ENCODE measurements at regions not wholly inside any gene's neighbourhood (a gene's known extent, or its start where the extent isn't known, plus 50 kb on each side); places are given as distances from the start of the nearest gene placed in this dataset.

- no peak overlapping the region for H3K4me3 Mint-ChIP-seq
- H3K27me3 Mint-ChIP-seq (ENCODE audit: low read depth): no peaks in the 10 kb centered on the region
- H3K36me3 Mint-ChIP-seq (ENCODE audit: low read depth): no peaks in the 10 kb centered on the region
- H3K27ac Mint-ChIP-seq: no peak overlapping the region
- no peaks in the 10 kb centered on the region for H3K9me3 Mint-ChIP-seq
- no peaks in the 10 kb centered on the region for H3K4me1 Mint-ChIP-seq (ENCODE audit: low read depth)
Observed at GRCh38 chr11:116605543-116606459, 167.0 kb downstream of the BUD13 start.

GRCh38 chr11:116603728-116604323 is 169.0 kb downstream of the BUD13 start:
- no peaks in the 10 kb centered on the region for H3K36me3 Mint-ChIP-seq (ENCODE audit: low read depth)
- no peak overlapping the region for H3K27ac Mint-ChIP-seq
- no peak overlapping the region for H3K4me3 Mint-ChIP-seq
- no peaks in the 10 kb centered on the region for H3K9me3 Mint-ChIP-seq
- no peaks in the 10 kb centered on the region for H3K27me3 Mint-ChIP-seq (ENCODE audit: low read depth)
- H3K4me1 Mint-ChIP-seq (ENCODE audit: low read depth): no peaks in the 10 kb centered on the region

- H3K4me3 Mint-ChIP-seq: no peak overlapping the region
- no peaks in the 10 kb centered on the region for H3K36me3 Mint-ChIP-seq (ENCODE audit: low read depth)
- H3K27me3 Mint-ChIP-seq (ENCODE audit: low read depth): no peaks in the 10 kb centered on the region
Observed at GRCh38 chr11:116602637-116602942, 170.2 kb downstream of the BUD13 start.

GRCh38 chr11:116601814-116602636 is 170.8 kb downstream of the BUD13 start:
- Mint-ChIP-seq H3K27me3 (ENCODE audit: low read depth) (no peaks in the 10 kb centered on the region), H3K27ac (no peak overlapping the region), H3K9me3 (no peaks in the 10 kb centered on the region), H3K36me3 (ENCODE audit: low read depth) (no peaks in the 10 kb centered on the region), H3K4me3 (no peak overlapping the region), H3K4me1 (ENCODE audit: low read depth) (no peaks in the 10 kb centered on the region)

More at GRCh38 chr11:116602637-116602942, 170.2 kb downstream of the BUD13 start:
- Mint-ChIP-seq H3K4me1 (ENCODE audit: low read depth) (no peaks in the 10 kb centered on the region), H3K9me3 (no peaks in the 10 kb centered on the region), H3K27ac (no peak overlapping the region)

- H3K27ac Mint-ChIP-seq: no peak overlapping the region
- H3K4me3 Mint-ChIP-seq: no peak overlapping the region
- H3K9me3 Mint-ChIP-seq: no peaks in the 10 kb centered on the region
- H3K4me1 Mint-ChIP-seq (ENCODE audit: low read depth): no peaks in the 10 kb centered on the region
- no peaks in the 10 kb centered on the region for H3K36me3 Mint-ChIP-seq (ENCODE audit: low read depth)
- H3K27me3 Mint-ChIP-seq (ENCODE audit: low read depth): no peaks in the 10 kb centered on the region
Observed at GRCh38 chr11:116600930-116601329, 171.9 kb downstream of the BUD13 start.

- Mint-ChIP-seq H3K4me3 (no peak overlapping the region), H3K9me3 (no peaks in the 10 kb centered on the region), H3K4me1 (ENCODE audit: low read depth) (no peaks in the 10 kb centered on the region), H3K27ac (no peak overlapping the region), H3K27me3 (ENCODE audit: low read depth) (no peaks in the 10 kb centered on the region), H3K36me3 (ENCODE audit: low read depth) (no peaks in the 10 kb centered on the region)
Observed at GRCh38 chr11:116598556-116598955, 174.2 kb downstream of the BUD13 start.

GRCh38 chr11:116598036-116598435 is 174.8 kb downstream of the BUD13 start:
- Mint-ChIP-seq H3K27ac (no peak overlapping the region), H3K4me1 (ENCODE audit: low read depth) (no peaks in the 10 kb centered on the region), H3K4me3 (no peak overlapping the region)

GRCh38 chr11:116596346-116597260 is 176.2 kb downstream of the BUD13 start:
- Mint-ChIP-seq H3K4me1 (ENCODE audit: low read depth) (no peaks in the 10 kb centered on the region), H3K9me3 (no peaks in the 10 kb centered on the region), H3K4me3 (no peak overlapping the region), H3K27ac (no peak overlapping the region), H3K36me3 (ENCODE audit: low read depth) (no peaks in the 10 kb centered on the region), H3K27me3 (ENCODE audit: low read depth) (no peaks in the 10 kb centered on the region)

More at GRCh38 chr11:116598036-116598435, 174.8 kb downstream of the BUD13 start:
- Mint-ChIP-seq H3K36me3 (ENCODE audit: low read depth) (no peaks in the 10 kb centered on the region), H3K27me3 (ENCODE audit: low read depth) (no peaks in the 10 kb centered on the region), H3K9me3 (no peaks in the 10 kb centered on the region)

- Mint-ChIP-seq H3K4me3 (no peak overlapping the region), H3K27me3 (ENCODE audit: low read depth) (no peaks in the 10 kb centered on the region), H3K4me1 (ENCODE audit: low read depth) (no peaks in the 10 kb centered on the region), H3K27ac (no peak overlapping the region), H3K9me3 (no peaks in the 10 kb centered on the region), H3K36me3 (ENCODE audit: low read depth) (no peaks in the 10 kb centered on the region)
Observed at GRCh38 chr11:116595305-116595880, 177.4 kb downstream of the BUD13 start.

- Mint-ChIP-seq H3K4me3 (no peak overlapping the region), H3K36me3 (ENCODE audit: low read depth) (no peaks in the 10 kb centered on the region), H3K27me3 (ENCODE audit: low read depth) (peaks cover 3% of the 10 kb centered on the region)
Observed at GRCh38 chr11:116590844-116591570, 181.8 kb downstream of the BUD13 start.

GRCh38 chr11:116589402-116589801 is 183.4 kb downstream of the BUD13 start:
- Mint-ChIP-seq H3K4me1 (ENCODE audit: low read depth) (no peaks in the 10 kb centered on the region), H3K36me3 (ENCODE audit: low read depth) (no peaks in the 10 kb centered on the region), H3K27ac (no peak overlapping the region), H3K27me3 (ENCODE audit: low read depth) (peaks cover 9% of the 10 kb centered on the region), H3K4me3 (no peak overlapping the region), H3K9me3 (no peaks in the 10 kb centered on the region)

More at GRCh38 chr11:116590844-116591570, 181.8 kb downstream of the BUD13 start:
- no peaks in the 10 kb centered on the region for H3K4me1 Mint-ChIP-seq (ENCODE audit: low read depth)
- H3K27ac Mint-ChIP-seq: no peak overlapping the region
- H3K9me3 Mint-ChIP-seq: no peaks in the 10 kb centered on the region

- Mint-ChIP-seq H3K36me3 (ENCODE audit: low read depth) (no peaks in the 10 kb centered on the region), H3K27me3 (ENCODE audit: low read depth) (peaks cover 34% of the 10 kb centered on the region), H3K9me3 (no peaks in the 10 kb centered on the region), H3K4me1 (ENCODE audit: low read depth) (no peaks in the 10 kb centered on the region), H3K4me3 (no peak overlapping the region), H3K27ac (no peak overlapping the region)
Observed at GRCh38 chr11:116586392-116586791, 186.4 kb downstream of the BUD13 start.

GRCh38 chr11:116582571-116582970 is 190.2 kb downstream of the BUD13 start:
- H3K27me3 Mint-ChIP-seq (ENCODE audit: low read depth): peaks cover 66% of the 10 kb centered on the region
- H3K4me1 Mint-ChIP-seq (ENCODE audit: low read depth): no peaks in the 10 kb centered on the region
- H3K36me3 Mint-ChIP-seq (ENCODE audit: low read depth): no peaks in the 10 kb centered on the region
- H3K4me3 Mint-ChIP-seq: no peak overlapping the region
- H3K27ac Mint-ChIP-seq: no peak overlapping the region
- H3K9me3 Mint-ChIP-seq: no peaks in the 10 kb centered on the region
